ENCODE measurements at regions not wholly inside any gene's neighbourhood (a gene's known extent, or its start where the extent isn't known, plus 50 kb on each side); places are given as distances from the start of the nearest gene placed in this dataset.

GRCh38 chr15:98358971-98359370, 289.4 kb upstream of the IGF1R start:
- no peak for ATAC-seq
- TF ChIP-seq, protein P1, sequence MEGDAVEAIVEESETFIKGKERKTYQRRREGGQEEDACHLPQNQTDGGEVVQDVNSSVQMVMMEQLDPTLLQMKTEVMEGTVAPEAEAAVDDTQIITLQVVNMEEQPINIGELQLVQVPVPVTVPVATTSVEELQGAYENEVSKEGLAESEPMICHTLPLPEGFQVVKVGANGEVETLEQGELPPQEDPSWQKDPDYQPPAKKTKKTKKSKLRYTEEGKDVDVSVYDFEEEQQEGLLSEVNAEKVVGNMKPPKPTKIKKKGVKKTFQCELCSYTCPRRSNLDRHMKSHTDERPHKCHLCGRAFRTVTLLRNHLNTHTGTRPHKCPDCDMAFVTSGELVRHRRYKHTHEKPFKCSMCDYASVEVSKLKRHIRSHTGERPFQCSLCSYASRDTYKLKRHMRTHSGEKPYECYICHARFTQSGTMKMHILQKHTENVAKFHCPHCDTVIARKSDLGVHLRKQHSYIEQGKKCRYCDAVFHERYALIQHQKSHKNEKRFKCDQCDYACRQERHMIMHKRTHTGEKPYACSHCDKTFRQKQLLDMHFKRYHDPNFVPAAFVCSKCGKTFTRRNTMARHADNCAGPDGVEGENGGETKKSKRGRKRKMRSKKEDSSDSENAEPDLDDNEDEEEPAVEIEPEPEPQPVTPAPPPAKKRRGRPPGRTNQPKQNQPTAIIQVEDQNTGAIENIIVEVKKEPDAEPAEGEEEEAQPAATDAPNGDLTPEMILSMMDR (IDR thresholded peaks at IDR 0.05) = no peak
- TF ChIP-seq EP300 (IDR thresholded peaks at IDR 0.05) (no peak), POLR2A (IDR thresholded peaks at IDR 0.05) (no peak), POLR2AphosphoS5 (IDR thresholded peaks at IDR 0.05) (no peak)
- Histone ChIP-seq H3K36me3 (no peaks in the 10 kb centered on the region), H3K9me3 (peaks cover 0 to 6% (median 0%) of the 10 kb centered on the region in 3 donors), H3K27me3 (no peaks in the 10 kb centered on the region), H3K4me3 (no peak overlapping the region), H3K27ac (no peak overlapping the region), H3K4me1 (no peaks in the 10 kb centered on the region)
- WGBS, 2 donors (ENCODE audit: low coverage in 1 of 2) = 75 to 94% methylated on average over 4 to 7 of the region's 8 CpGs

DNA sequence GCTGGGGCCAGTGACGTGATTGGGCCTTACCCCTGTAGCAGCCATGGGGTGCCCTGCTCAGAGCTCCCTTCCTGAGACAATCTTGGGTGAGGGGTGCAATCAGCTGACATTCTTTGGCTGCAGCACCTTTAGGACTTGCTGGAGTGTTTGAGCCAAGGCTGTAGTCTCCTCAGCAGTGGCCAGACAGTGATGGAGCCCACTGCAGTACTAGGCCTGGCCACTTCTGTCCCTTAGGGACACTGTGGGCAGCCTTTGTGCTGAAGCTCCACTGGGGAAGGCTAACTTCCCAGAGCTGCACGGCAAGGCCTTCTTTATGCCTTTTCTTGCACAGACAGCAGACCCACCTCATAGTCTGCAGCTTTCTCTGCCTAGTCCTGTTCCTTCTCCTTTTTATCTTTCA, 284.9 kb upstream of the IGF1R start:
- no peak overlapping the region for H3K27ac ChIP-seq
- H3K4me3 ChIP-seq = no peak overlapping the region
- no peaks in the 10 kb centered on the region for H3K36me3 ChIP-seq
- H3K9me3 ChIP-seq = no peaks in the 10 kb centered on the region
- peaks cover 0 to 7% (median 2%) of the 10 kb centered on the region in 3 donors for H3K4me1 ChIP-seq
- 43 to 86% methylated on average over 1 of the region's 2 CpGs for WGBS, 2 donors (ENCODE audit: low coverage in 1 of 2)
- no peaks in the 10 kb centered on the region for H3K27me3 ChIP-seq
- no peak for ATAC-seq
- TF ChIP-seq POLR2AphosphoS5 (IDR thresholded peaks at IDR 0.05) (no peak), POLR2A (IDR thresholded peaks at IDR 0.05) (no peak), EP300 (IDR thresholded peaks at IDR 0.05) (no peak)
- TF ChIP-seq, protein P1 (IDR thresholded peaks at IDR 0.05) = no peak

DNA sequence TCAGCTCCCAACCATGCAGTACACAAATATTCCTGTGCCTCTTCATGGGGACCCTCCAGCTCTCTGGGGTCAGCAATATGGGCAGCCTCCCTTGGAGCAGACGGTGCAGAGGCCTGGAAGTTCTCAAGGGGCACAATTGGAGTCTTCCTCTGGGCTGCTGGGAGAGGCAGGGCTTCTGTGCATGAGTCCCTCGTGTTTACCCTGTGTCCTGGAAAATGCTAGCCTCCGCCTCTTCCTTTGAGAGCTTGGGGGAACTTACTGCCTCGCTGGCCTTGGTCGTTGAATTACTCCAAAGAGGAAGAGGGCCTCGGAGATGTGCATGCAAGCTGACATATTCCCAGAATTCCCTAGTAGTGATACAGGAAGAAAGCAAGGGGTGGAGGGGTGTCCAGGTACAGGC, 284.4 kb upstream of the IGF1R start:
- Histone ChIP-seq H3K4me1 (peaks cover 0 to 12% (median 5%) of the 10 kb centered on the region in 3 donors), H3K27me3 (no peaks in the 10 kb centered on the region), H3K27ac (no peak overlapping the region), H3K4me3 (no peak overlapping the region), H3K36me3 (no peaks in the 10 kb centered on the region), H3K9me3 (no peaks in the 10 kb centered on the region)
- TF ChIP-seq POLR2AphosphoS5 (IDR thresholded peaks at IDR 0.05) = no peak
- TF ChIP-seq, protein P1 (IDR thresholded peaks at IDR 0.05) = no peak
- 31% methylated on average over 6 of the region's 6 CpGs; no CpG with 5 or more reads in 1 of the 2 donors for WGBS, 2 donors (ENCODE audit: low coverage in 1 of 2)
- ATAC-seq = no peak

- H3K9me3 ChIP-seq = no peaks in the 10 kb centered on the region
- WGBS, 2 donors (ENCODE audit: low coverage in 1 of 2) = 3 to 22% methylated on average over 3 of the region's 3 CpGs
- H3K36me3 ChIP-seq = no peaks in the 10 kb centered on the region
Measured at GRCh38 chr15:98369081-98369716, 279.1 kb upstream of the IGF1R start.

GRCh38 chr15:98375513-98376340, 272.6 kb upstream of the IGF1R start:
- TF ChIP-seq EP300 (IDR thresholded peaks at IDR 0.05) (no peak), POLR2A (IDR thresholded peaks at IDR 0.05) (no peak), POLR2AphosphoS5 (IDR thresholded peaks at IDR 0.05) (peak; percentile 35)
- Histone ChIP-seq H3K9me3 (peaks cover 0 to 21% (median 0%) of the 10 kb centered on the region in 3 donors), H3K27ac (peak overlapping the region in 3 of 4 donors; percentile 56 to 67 (median 65)), H3K4me1 (peaks cover 0 to 18% (median 2%) of the 10 kb centered on the region in 3 donors), H3K27me3 (no peaks in the 10 kb centered on the region), H3K4me3 (no peak overlapping the region), H3K36me3 (no peaks in the 10 kb centered on the region)
- peak; percentile 31 for ATAC-seq
- WGBS, 2 donors (ENCODE audit: low coverage in 1 of 2) = 31% methylated on average over 3 to 7 of the region's 7 CpGs

More at GRCh38 chr15:98369081-98369716, 279.1 kb upstream of the IGF1R start:
- ATAC-seq = peak; percentile 63
- peak overlapping the region; percentile 34 to 71 (median 59) for H3K27ac ChIP-seq
- H3K4me3 ChIP-seq = no peak overlapping the region
- TF ChIP-seq EP300 (IDR thresholded peaks at IDR 0.05) = no peak
- TF ChIP-seq POLR2AphosphoS5 (IDR thresholded peaks at IDR 0.05) = peak; percentile 50
- H3K4me1 ChIP-seq = peaks cover 0 to 25% (median 5%) of the 10 kb centered on the region in 3 donors
- no peaks in the 10 kb centered on the region for H3K27me3 ChIP-seq

Data from gastroesophageal sphincter (tissue), 4 donors.